H9 (cell line): ENCODE measurements at regions not wholly inside any gene's neighbourhood (a gene's known extent, or its start where the extent isn't known, plus 50 kb on each side); places are given as distances from the start of the nearest gene placed in this dataset.

Experiments
- DNase-seq: peaks from one replicate; pipeline ENCODE4 v3.0.0-alpha.2; 2017
- H2AFZ ChIP-seq: one replicate; pipeline ENCODE4 v1.6.1; 2013; ENCODE audit warnings: mild to moderate bottlenecking, low read length, control low read depth, moderate library complexity
- H2AK5ac ChIP-seq: 2 replicates; pipeline ENCODE4 v1.6.1; 2013; ENCODE audit warnings: low read length, control low read depth, mixed read lengths; ENCODE audit not compliant: insufficient read length
- H2BK120ac ChIP-seq: one replicate; pipeline ENCODE4 v1.6.1; 2013; ENCODE audit warnings: low read depth, mild to moderate bottlenecking, low read length, control low read depth, inconsistent platforms; ENCODE audit not compliant: poor library complexity, severe bottlenecking
- H2BK12ac ChIP-seq: 2 replicates; pipeline ENCODE4 v1.6.1; 2013; ENCODE audit warnings: low read length, control low read depth, mixed read lengths, low read depth; ENCODE audit not compliant: insufficient read length
- H2BK15ac ChIP-seq: 2 replicates; pipeline ENCODE4 v1.6.1; 2013; ENCODE audit warnings: low read depth, low read length, control low read depth
- H2BK20ac ChIP-seq: one replicate; pipeline ENCODE4 v1.6.1; 2013; ENCODE audit warnings: low read depth, mild to moderate bottlenecking, low read length, control low read depth, inconsistent platforms; ENCODE audit not compliant: poor library complexity, severe bottlenecking
- H2BK5ac ChIP-seq: 2 replicates; pipeline ENCODE4 v1.6.1; 2013; ENCODE audit warnings: low read length, control low read depth, mixed read lengths; ENCODE audit not compliant: insufficient read length
- H3K14ac ChIP-seq: 2 replicates; pipeline ENCODE4 v1.6.1; 2013; ENCODE audit warnings: low read length, control low read depth; ENCODE audit not compliant: insufficient read depth
- H3K18ac ChIP-seq: 2 replicates; pipeline ENCODE4 v1.6.1; 2013; ENCODE audit warnings: low read depth, mild to moderate bottlenecking, mixed read lengths, low read length, control low read depth; ENCODE audit not compliant: insufficient read length
- H3K23ac ChIP-seq: 2 replicates; pipeline ENCODE4 v1.6.1; 2013; ENCODE audit warnings: low read length, control low read depth, mixed read lengths, low read depth; ENCODE audit not compliant: insufficient read length
- H3K23me2 ChIP-seq: 2 replicates; pipeline ENCODE4 v1.6.1; 2013; ENCODE audit warnings: low read depth, mild to moderate bottlenecking, mixed read lengths, low read length, control low read depth; ENCODE audit not compliant: insufficient read length, poor library complexity, severe bottlenecking
- H3K27ac ChIP-seq: 2 replicates; pipeline ENCODE4 v1.5.1; 2013; ENCODE audit warnings: low read length, control low read depth, mixed read lengths, low read depth; ENCODE audit not compliant: insufficient read length
- H3K27me3 ChIP-seq: 2 replicates; pipeline ENCODE4 v1.6.1; 2013; ENCODE audit warnings: low read length, control low read depth, inconsistent platforms; ENCODE audit not compliant: insufficient read depth
- H3K4ac ChIP-seq: 2 replicates; pipeline ENCODE4 v1.6.1; 2013; ENCODE audit warnings: low read depth, mild to moderate bottlenecking, control low read depth, inconsistent platforms, low read length, moderate library complexity
- H3K4me1 ChIP-seq: 2 replicates; pipeline ENCODE4 v1.6.1; 2013; ENCODE audit warnings: low read length, control low read depth, inconsistent platforms; ENCODE audit not compliant: insufficient read depth
- H3K4me2 ChIP-seq: 2 replicates; pipeline ENCODE4 v1.6.1; 2013; ENCODE audit warnings: low read length, control low read depth, mixed read lengths; ENCODE audit not compliant: insufficient read length, insufficient read depth
- H3K56ac ChIP-seq: 2 replicates; pipeline ENCODE4 v1.6.1; 2013; ENCODE audit warnings: low read depth, mild to moderate bottlenecking, mixed read lengths, low read length, control low read depth; ENCODE audit not compliant: insufficient read length
- H3K79me1 ChIP-seq: 2 replicates; pipeline ENCODE4 v1.6.1; 2013; ENCODE audit warnings: low read depth, mild to moderate bottlenecking, moderate library complexity, low read length, control low read depth, inconsistent platforms; ENCODE audit not compliant: insufficient read depth, poor library complexity, severe bottlenecking
- H3K79me2 ChIP-seq: 2 replicates; pipeline ENCODE4 v1.6.1; 2013; ENCODE audit warnings: low read length, control low read depth, inconsistent platforms; ENCODE audit not compliant: insufficient read depth
- H3K9ac ChIP-seq: 2 replicates; pipeline ENCODE4 v1.6.1; 2013; ENCODE audit warnings: low read length, control low read depth, mixed read lengths; ENCODE audit not compliant: insufficient read length; ENCODE audit errors: extremely low read depth
- H3K9me3 ChIP-seq: one replicate; pipeline ENCODE4 v1.6.1; 2013; ENCODE audit warnings: low read depth, low read length, inconsistent platforms; ENCODE audit not compliant: control insufficient read depth
- H3T11ph ChIP-seq: one replicate; pipeline ENCODE4 v1.6.1; 2013; ENCODE audit warnings: mild to moderate bottlenecking, low read length, control low read depth, inconsistent platforms
- H4K20me1 ChIP-seq: one replicate; pipeline ENCODE4 v1.6.1; 2013; ENCODE audit not compliant: control insufficient read depth, insufficient read length, insufficient read depth
- H4K5ac ChIP-seq: 2 replicates; pipeline ENCODE4 v1.6.1; 2013; ENCODE audit warnings: low read depth, mild to moderate bottlenecking, mixed read lengths, low read length, control low read depth; ENCODE audit not compliant: insufficient read length
- H4K8ac ChIP-seq: replicated peaks from 2 replicates; pipeline ENCODE4 v1.6.1; 2013; ENCODE audit warnings: low read length, control low read depth, mixed read lengths, low read depth; ENCODE audit not compliant: insufficient read length
- H4K91ac ChIP-seq: 2 replicates; pipeline ENCODE4 v1.6.1; 2013; ENCODE audit warnings: low read depth, mild to moderate bottlenecking, moderate library complexity, mixed read lengths, low read length, control low read depth; ENCODE audit not compliant: insufficient read length
- H3K27ac Mint-ChIP-seq, 3 experiments: 2 replicates in 2 of 3; 3 replicates in 1 of 3; pipeline ENCODE4 v1.8.0; 2020 to 2021; ENCODE audit warnings: mixed read lengths in 3 of 3, mild to moderate bottlenecking in 1 of 3, moderate library complexity in 1 of 3
- H3K27me3 Mint-ChIP-seq: 2 replicates; pipeline ENCODE4 v1.8.0; 2021; ENCODE audit warnings: low read depth, mild to moderate bottlenecking, moderate library complexity, mixed read lengths
- H3K36me3 Mint-ChIP-seq, 3 experiments: 2 replicates in 2 of 3; 3 replicates in 1 of 3; pipeline ENCODE4 v1.8.0; 2020 to 2021; ENCODE audit warnings: low read depth in 3 of 3, mixed read lengths in 3 of 3; ENCODE audit not compliant: insufficient read depth in 1 of 3
- H3K4me1 Mint-ChIP-seq, 2 experiments: 2 replicates each; pipeline ENCODE4 v1.8.0; 2020; ENCODE audit warnings: mixed read lengths in 2 of 2
- H3K4me3 Mint-ChIP-seq, 2 experiments: 2 replicates in 1 of 2; 3 replicates in 1 of 2; pipeline ENCODE4 v1.8.0; 2020 to 2021; ENCODE audit warnings: mild to moderate bottlenecking in 2 of 2, mixed read lengths in 2 of 2, moderate library complexity in 1 of 2
- H3K9me3 Mint-ChIP-seq, 2 experiments: 2 replicates in 1 of 2; 3 replicates in 1 of 2; pipeline ENCODE4 v1.8.0; 2020; ENCODE audit warnings: mild to moderate bottlenecking in 2 of 2, mixed read lengths in 2 of 2, moderate library complexity in 1 of 2
- TF ChIP-seq, protein P1 (sequence below): fragments of 200-600 bp; sonication (generic); conservative IDR thresholded peaks from 3 replicates; pipeline ENCODE4 v1.8.0; 2021; ENCODE audit warnings: antibody characterized with exemption, mild to moderate bottlenecking

DNA sequence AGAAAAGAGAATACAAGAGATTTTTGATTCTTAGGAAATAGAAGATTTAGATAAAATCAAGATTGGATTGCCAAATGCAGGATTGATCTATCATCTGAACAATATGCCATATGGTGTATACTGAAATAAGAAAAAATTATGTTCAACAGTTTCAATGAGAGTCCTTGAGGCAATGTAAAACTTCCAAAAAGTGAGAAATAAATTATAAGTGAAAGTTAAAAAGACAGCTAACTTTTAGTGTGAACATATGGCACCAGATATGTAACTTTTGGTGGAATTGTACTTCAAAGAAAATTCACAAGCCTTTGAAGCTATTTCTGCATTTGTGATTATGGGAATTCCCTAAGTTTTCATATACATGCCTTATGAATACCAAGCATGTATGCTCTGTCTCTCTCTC, 200.5 kb upstream of the ANO3 start:
- Histone ChIP-seq H3K4me2 (no peak overlapping the region), H3K9me3 (no peaks in the 10 kb centered on the region), H3K79me1 (no peaks in the 10 kb centered on the region), H2BK12ac (no peak overlapping the region), H3K23ac (no peak overlapping the region), H4K8ac (no peak overlapping the region), H4K20me1 (no peaks in the 10 kb centered on the region), H4K5ac (no peak overlapping the region), H3K56ac (no peak overlapping the region), H3K23me2 (no peaks in the 10 kb centered on the region), H3T11ph (no peak overlapping the region), H3K27me3 (no peaks in the 10 kb centered on the region), H2BK15ac (no peak overlapping the region), H3K27ac (no peak overlapping the region), H3K79me2 (no peaks in the 10 kb centered on the region), H3K4ac (no peak overlapping the region), H2AFZ (no peak overlapping the region), H3K14ac (no peak overlapping the region), H2BK5ac (no peak overlapping the region), H2AK5ac (no peak overlapping the region), H2BK20ac (no peak overlapping the region), H3K4me1 (no peaks in the 10 kb centered on the region), H3K18ac (no peak overlapping the region), H3K9ac (no peak overlapping the region), H4K91ac (no peak overlapping the region), H2BK120ac (no peak overlapping the region)
- H3K36me3 Mint-ChIP-seq, result no peaks in the 10 kb centered on the region
- H3K4me1 Mint-ChIP-seq, result no peaks in the 10 kb centered on the region
- no peaks in the 10 kb centered on the region; a peak in 1 of 5 replicates for H3K9me3 Mint-ChIP-seq
- DNase-seq, result no peak
- H3K4me3 Mint-ChIP-seq, result no peak overlapping the region
- TF ChIP-seq, protein P1, sequence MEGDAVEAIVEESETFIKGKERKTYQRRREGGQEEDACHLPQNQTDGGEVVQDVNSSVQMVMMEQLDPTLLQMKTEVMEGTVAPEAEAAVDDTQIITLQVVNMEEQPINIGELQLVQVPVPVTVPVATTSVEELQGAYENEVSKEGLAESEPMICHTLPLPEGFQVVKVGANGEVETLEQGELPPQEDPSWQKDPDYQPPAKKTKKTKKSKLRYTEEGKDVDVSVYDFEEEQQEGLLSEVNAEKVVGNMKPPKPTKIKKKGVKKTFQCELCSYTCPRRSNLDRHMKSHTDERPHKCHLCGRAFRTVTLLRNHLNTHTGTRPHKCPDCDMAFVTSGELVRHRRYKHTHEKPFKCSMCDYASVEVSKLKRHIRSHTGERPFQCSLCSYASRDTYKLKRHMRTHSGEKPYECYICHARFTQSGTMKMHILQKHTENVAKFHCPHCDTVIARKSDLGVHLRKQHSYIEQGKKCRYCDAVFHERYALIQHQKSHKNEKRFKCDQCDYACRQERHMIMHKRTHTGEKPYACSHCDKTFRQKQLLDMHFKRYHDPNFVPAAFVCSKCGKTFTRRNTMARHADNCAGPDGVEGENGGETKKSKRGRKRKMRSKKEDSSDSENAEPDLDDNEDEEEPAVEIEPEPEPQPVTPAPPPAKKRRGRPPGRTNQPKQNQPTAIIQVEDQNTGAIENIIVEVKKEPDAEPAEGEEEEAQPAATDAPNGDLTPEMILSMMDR, result no peak
- no peak overlapping the region for H3K27ac Mint-ChIP-seq
- H3K27me3 Mint-ChIP-seq, result no peaks in the 10 kb centered on the region
